ENCODE measurements at regions not wholly inside any gene's neighbourhood (a gene's known extent, or its start where the extent isn't known, plus 50 kb on each side); places are given as distances from the start of the nearest gene placed in this dataset.

DNA sequence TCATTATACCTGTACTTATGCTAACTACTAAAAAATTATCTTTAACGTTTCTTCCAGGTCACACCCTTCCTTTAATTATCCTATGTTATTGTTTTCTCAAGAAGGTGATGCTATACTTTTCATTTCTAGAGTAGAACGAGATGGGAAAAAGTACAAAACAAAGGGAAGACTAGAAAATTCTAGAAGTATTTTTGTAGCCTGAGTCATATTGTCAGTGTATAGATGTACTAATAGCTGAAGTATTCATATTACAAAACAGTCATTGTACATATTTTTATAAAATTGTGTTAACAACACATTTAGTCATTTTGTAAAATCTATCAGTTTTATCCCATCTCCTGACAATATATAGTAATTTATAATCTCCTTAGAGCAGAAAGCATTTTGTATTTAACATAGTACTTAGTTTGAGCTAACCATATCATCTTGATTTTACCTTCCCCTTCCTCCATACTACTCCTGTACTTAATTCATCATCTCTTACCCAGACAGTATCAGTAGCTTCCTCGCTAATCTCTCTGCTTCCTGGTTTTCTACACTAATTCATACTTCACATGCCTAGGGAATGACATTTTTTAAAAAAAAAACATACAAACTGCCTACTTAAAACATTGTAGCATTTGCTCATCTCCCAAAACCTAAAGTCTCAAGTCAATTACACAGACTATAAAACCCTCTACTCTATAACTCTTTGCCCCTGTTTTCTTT is 920.9 kb downstream of the RPS29 start:
- TF ChIP-seq POLR2A (IDR thresholded peaks at IDR 0.05), result no peak
- TF ChIP-seq, protein P1, sequence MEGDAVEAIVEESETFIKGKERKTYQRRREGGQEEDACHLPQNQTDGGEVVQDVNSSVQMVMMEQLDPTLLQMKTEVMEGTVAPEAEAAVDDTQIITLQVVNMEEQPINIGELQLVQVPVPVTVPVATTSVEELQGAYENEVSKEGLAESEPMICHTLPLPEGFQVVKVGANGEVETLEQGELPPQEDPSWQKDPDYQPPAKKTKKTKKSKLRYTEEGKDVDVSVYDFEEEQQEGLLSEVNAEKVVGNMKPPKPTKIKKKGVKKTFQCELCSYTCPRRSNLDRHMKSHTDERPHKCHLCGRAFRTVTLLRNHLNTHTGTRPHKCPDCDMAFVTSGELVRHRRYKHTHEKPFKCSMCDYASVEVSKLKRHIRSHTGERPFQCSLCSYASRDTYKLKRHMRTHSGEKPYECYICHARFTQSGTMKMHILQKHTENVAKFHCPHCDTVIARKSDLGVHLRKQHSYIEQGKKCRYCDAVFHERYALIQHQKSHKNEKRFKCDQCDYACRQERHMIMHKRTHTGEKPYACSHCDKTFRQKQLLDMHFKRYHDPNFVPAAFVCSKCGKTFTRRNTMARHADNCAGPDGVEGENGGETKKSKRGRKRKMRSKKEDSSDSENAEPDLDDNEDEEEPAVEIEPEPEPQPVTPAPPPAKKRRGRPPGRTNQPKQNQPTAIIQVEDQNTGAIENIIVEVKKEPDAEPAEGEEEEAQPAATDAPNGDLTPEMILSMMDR (IDR thresholded peaks at IDR 0.05), result no peak

Measured in upper lobe of left lung (tissue), 4 donors.